ENCODE measurements at regions not wholly inside any gene's neighbourhood (a gene's known extent, or its start where the extent isn't known, plus 50 kb on each side); places are given as distances from the start of the nearest gene placed in this dataset.

DNA sequence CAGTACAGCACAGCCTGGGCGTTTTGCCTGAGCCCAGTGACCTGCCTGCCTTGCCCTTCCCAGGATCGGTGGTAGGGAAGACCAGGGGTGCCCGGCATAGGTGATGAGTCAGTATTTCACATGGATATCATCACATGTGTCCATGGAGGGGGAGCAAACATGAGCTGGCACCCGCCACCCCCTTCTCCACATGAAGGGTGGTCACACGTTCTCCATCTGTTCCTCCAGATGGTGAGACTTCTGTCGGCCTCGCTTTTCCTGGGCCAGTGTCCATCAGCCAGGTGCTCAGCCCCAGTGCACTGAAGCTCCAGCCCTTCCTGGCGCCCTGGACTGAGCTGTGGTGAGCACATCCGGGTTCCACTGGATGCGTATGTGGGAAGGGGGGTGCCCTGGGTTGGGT, 208.4 kb downstream of the UBE3A start:
- TF ChIP-seq SMARCA5 (IDR thresholded peaks at IDR 0.05) (no peak), POLR2A (conservative IDR thresholded peaks at IDR 0.05) (no peak), ATF7 (IDR thresholded peaks at IDR 0.05) (no peak), ZNF133 (CRISPR knock-in tag; IDR thresholded peaks at IDR 0.05) (no peak), ZNF274 (IDR thresholded peaks at IDR 0.05; ENCODE audit: borderline replicate concordance, low read depth, low read length) (no peak), EP300 (IDR thresholded peaks at IDR 0.05; ENCODE audit: low read length) (no peak), CREB1 (IDR thresholded peaks at IDR 0.05) (no peak), CREB1 (CRISPR knock-in tag; IDR thresholded peaks at IDR 0.05) (no peak), TEAD4 (IDR thresholded peaks at IDR 0.05; ENCODE audit: low read length) (no peak), TEAD4 (CRISPR knock-in tag; IDR thresholded peaks at IDR 0.05; ENCODE audit: borderline replicate concordance) (no peak), NCOA2 (IDR thresholded peaks at IDR 0.05; ENCODE audit: partially characterized antibody in 2 of 2) (no peak), MAFK (IDR thresholded peaks at IDR 0.05; ENCODE audit: low read length) (no peak), ZBED1 (IDR thresholded peaks at IDR 0.05) (no peak)
- TF ChIP-seq, protein P1, sequence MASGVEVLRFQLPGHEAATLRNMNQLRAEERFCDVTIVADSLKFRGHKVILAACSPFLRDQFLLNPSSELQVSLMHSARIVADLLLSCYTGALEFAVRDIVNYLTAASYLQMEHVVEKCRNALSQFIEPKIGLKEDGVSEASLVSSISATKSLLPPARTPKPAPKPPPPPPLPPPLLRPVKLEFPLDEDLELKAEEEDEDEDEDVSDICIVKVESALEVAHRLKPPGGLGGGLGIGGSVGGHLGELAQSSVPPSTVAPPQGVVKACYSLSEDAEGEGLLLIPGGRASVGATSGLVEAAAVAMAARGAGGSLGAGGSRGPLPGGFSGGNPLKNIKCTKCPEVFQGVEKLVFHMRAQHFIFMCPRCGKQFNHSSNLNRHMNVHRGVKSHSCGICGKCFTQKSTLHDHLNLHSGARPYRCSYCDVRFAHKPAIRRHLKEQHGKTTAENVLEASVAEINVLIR (CRISPR knock-in tag; IDR thresholded peaks at IDR 0.05): no peak
- TF ChIP-seq, protein P2, sequence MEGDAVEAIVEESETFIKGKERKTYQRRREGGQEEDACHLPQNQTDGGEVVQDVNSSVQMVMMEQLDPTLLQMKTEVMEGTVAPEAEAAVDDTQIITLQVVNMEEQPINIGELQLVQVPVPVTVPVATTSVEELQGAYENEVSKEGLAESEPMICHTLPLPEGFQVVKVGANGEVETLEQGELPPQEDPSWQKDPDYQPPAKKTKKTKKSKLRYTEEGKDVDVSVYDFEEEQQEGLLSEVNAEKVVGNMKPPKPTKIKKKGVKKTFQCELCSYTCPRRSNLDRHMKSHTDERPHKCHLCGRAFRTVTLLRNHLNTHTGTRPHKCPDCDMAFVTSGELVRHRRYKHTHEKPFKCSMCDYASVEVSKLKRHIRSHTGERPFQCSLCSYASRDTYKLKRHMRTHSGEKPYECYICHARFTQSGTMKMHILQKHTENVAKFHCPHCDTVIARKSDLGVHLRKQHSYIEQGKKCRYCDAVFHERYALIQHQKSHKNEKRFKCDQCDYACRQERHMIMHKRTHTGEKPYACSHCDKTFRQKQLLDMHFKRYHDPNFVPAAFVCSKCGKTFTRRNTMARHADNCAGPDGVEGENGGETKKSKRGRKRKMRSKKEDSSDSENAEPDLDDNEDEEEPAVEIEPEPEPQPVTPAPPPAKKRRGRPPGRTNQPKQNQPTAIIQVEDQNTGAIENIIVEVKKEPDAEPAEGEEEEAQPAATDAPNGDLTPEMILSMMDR (IDR thresholded peaks at IDR 0.05 in 2 of 3, conservative IDR thresholded peaks at IDR 0.05 in 1 of 3; ENCODE audit: insufficient read depth in 2 of 3, low read depth in 1 of 3, low read length in 3 of 3): no peak
- TF ChIP-seq, protein P3, sequence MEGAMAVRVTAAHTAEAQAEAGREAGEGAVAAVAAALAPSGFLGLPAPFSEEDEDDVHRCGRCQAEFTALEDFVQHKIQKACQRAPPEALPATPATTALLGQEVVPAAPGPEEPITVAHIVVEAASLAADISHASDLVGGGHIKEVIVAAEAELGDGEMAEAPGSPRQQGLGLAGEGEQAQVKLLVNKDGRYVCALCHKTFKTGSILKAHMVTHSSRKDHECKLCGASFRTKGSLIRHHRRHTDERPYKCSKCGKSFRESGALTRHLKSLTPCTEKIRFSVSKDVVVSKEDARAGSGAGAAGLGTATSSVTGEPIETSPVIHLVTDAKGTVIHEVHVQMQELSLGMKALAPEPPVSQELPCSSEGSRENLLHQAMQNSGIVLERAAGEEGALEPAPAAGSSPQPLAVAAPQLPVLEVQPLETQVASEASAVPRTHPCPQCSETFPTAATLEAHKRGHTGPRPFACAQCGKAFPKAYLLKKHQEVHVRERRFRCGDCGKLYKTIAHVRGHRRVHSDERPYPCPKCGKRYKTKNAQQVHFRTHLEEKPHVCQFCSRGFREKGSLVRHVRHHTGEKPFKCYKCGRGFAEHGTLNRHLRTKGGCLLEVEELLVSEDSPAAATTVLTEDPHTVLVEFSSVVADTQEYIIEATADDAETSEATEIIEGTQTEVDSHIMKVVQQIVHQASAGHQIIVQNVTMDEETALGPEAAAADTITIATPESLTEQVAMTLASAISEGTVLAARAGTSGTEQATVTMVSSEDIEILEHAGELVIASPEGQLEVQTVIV (CRISPR knock-in tag; IDR thresholded peaks at IDR 0.05; ENCODE audit: borderline replicate concordance): no peak
